Peyer's patch (tissue), 4 donors: ENCODE measurements at regions not wholly inside any gene's neighbourhood (a gene's known extent, or its start where the extent isn't known, plus 50 kb on each side); places are given as distances from the start of the nearest gene placed in this dataset.

ENCODE experiments used
- CTCF ChIP-seq, 6 experiments: fragments of 450-650 bp in 4 of 6; fragments of 200-600 bp in 2 of 6; sonication (generic) in 1 of 6; IDR thresholded peaks; one replicate each; pipeline ENCODE4 v1.5.1; 2017 to 2019; ENCODE audit warnings: antibody characterized with exemption in 6 of 6, mild to moderate bottlenecking in 3 of 6, moderate library complexity in 1 of 6
- POLR2A ChIP-seq, 2 donors: fragments of 450-650 bp; IDR thresholded peaks; one replicate each; pipeline ENCODE4 v1.5.1; 2017; ENCODE audit warnings: antibody characterized with exemption in 2 of 2, mild to moderate bottlenecking in 2 of 2, moderate library complexity in 2 of 2

DNA sequence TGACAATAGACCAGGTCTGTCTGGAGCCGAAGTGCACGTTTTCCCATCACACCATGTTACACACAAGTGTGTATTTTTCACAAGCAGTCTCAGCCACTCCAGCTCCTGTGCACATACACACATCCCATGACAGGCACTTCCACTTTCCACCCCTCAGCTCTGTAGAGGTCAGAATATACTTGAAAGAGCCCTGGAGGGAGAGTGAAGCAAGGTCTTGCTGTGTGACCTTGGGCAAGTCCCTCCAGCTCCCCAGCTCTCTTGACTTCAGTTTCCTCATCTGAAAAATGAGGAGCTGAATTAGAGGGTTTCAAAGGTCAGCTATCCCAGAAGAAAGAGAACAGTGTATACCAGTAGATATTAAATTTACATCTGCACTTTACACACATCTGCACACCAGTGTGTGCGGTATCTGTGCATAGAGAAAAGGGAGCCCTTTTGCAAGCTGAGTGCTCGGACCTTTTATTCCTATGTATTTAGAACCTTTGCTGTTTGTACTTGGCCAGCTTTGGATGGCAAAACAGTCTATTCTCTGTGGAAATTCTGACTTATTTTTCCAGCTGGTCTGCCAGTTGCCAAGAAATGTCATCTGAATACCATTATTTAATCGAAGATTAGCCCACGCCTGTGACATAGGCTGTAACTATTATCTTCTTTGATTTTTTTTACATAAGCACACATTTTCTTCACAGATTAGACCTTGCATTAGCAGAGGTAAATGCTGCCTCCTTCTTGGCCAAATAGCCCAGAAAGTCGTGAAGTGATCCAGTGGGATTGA is 528.0 kb downstream of the BNC2 start:
- TF ChIP-seq CTCF (IDR thresholded peaks at IDR 0.05) (no peak), POLR2A (IDR thresholded peaks at IDR 0.05) (no peak)
